Esophagus squamous epithelium (tissue), 5 donors: ENCODE measurements at regions not wholly inside any gene's neighbourhood (a gene's known extent, or its start where the extent isn't known, plus 50 kb on each side); places are given as distances from the start of the nearest gene placed in this dataset.
"Not testable (repeated sequence)": the region's sequence is repeated elsewhere in the genome, so short reads cannot be mapped to it uniquely, and the experiment has no call there.

Experiments
- DNase-seq: peaks from one replicate; lab custom pipeline; 2025; lab: John Stamatoyannopoulos, UW
- H3K27ac ChIP-seq, 4 donors: fragments of 200-600 bp; sonication (generic); one replicate each; pipeline ENCODE4 v1.5.1; 2016 to 2019; ENCODE audit warnings: mild to moderate bottlenecking in 1 of 4
- H3K27me3 ChIP-seq, 4 donors: fragments of 200-600 bp; sonication (generic); 1 replicate in 3 of 4; 2 replicates in 1 of 4; pipeline versions ENCODE4 v1.5.1 to v1.6.0; 2017 to 2021; ENCODE audit warnings: antibody characterized with exemption in 1 of 4
- H3K36me3 ChIP-seq, 3 donors: fragments of 200-600 bp; sonication (generic); one replicate each; pipeline ENCODE4 v1.5.1; 2016 to 2019
- H3K4me1 ChIP-seq, 3 donors: fragments of 200-600 bp; sonication (generic); one replicate each; pipeline ENCODE4 v1.5.1; 2017 to 2019
- H3K4me3 ChIP-seq, 4 donors: fragments of 200-600 bp; sonication (generic); 1 replicate in 3 of 4; 2 replicates in 1 of 4; pipeline ENCODE4 v1.5.1; 2016 to 2019; ENCODE audit warnings: mild to moderate bottlenecking in 2 of 4, moderate library complexity in 1 of 4
- H3K9me3 ChIP-seq, 3 donors: fragments of 200-600 bp; sonication (generic); one replicate each; pipeline ENCODE4 v1.5.1; 2016 to 2019
- POLR2A ChIP-seq, 4 donors: fragments of 450-650 bp; IDR thresholded peaks; one replicate each; pipeline ENCODE4 v1.6.1; 2017; ENCODE audit warnings: antibody characterized with exemption in 4 of 4, mild to moderate bottlenecking in 4 of 4, moderate library complexity in 3 of 4
- WGBS, 2 donors: methylation state at CpG; one replicate each; pipeline ENCODE4 v1.1.5; 2018; 5-methylcytosine and 5-hydroxymethylcytosine counted together
- intact Hi-C: fragments of 100-400 bp; cut with DNase I; formaldehyde crosslinking; loops from one replicate; pipeline ENCODE4 v1.15.0; 2022
- TF ChIP-seq, protein P1 (sequence below), 6 experiments: fragments of 450-650 bp in 4 of 6; fragments of 200-600 bp in 2 of 6; sonication (generic) in 2 of 6; IDR thresholded peaks; one replicate each; pipeline ENCODE4 v1.5.1; 2016 to 2019; ENCODE audit warnings: antibody characterized with exemption in 6 of 6, mild to moderate bottlenecking in 4 of 6, moderate library complexity in 4 of 6
- donor health status: DM: yes; HTN: yes; CAD: no.

DNA sequence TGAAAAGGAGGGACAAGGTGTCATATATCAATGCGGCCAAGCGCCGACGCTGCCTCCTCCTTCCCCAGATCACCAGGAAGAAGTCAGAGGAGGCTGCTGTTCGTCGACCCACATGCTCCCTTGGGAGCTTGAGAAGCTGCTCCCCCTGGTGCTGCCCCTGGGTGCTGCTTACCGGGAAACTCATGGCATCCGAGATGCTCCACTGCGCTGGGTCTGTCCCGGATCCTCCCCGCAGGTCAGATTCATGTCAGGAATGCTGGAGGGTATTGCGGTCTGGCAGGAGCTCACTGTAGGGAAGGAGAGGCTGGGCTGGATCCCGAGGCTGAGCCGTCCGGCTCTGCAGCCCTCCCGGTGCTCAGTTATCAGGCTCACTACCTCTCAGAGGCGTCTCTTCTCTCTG, 123.7 kb upstream of the FAM20C start:
- no peak for DNase-seq
- peak overlapping the region in 2 of 4 donors; percentile 55 to 69 for H3K27ac ChIP-seq
- no peaks in the 10 kb centered on the region for H3K9me3 ChIP-seq
- TF ChIP-seq, protein P1, sequence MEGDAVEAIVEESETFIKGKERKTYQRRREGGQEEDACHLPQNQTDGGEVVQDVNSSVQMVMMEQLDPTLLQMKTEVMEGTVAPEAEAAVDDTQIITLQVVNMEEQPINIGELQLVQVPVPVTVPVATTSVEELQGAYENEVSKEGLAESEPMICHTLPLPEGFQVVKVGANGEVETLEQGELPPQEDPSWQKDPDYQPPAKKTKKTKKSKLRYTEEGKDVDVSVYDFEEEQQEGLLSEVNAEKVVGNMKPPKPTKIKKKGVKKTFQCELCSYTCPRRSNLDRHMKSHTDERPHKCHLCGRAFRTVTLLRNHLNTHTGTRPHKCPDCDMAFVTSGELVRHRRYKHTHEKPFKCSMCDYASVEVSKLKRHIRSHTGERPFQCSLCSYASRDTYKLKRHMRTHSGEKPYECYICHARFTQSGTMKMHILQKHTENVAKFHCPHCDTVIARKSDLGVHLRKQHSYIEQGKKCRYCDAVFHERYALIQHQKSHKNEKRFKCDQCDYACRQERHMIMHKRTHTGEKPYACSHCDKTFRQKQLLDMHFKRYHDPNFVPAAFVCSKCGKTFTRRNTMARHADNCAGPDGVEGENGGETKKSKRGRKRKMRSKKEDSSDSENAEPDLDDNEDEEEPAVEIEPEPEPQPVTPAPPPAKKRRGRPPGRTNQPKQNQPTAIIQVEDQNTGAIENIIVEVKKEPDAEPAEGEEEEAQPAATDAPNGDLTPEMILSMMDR (IDR thresholded peaks at IDR 0.05) = peak in 2 of 6 experiments; percentile 5 to 11
- no peak for TF ChIP-seq POLR2A (IDR thresholded peaks at IDR 0.05)
- no peak overlapping the region for H3K4me3 ChIP-seq
- no peaks in the 10 kb centered on the region for H3K36me3 ChIP-seq
- H3K4me1 ChIP-seq = peaks cover 0 to 37% (median 22%) of the 10 kb centered on the region in 3 donors
- 83 to 90% methylated on average over 2 to 4 of the region's 17 CpGs for WGBS, 2 donors
- peaks cover 0 to 4% (median 0%) of the 10 kb centered on the region in 4 donors for H3K27me3 ChIP-seq
- intact Hi-C loops = no loop called here

DNA sequence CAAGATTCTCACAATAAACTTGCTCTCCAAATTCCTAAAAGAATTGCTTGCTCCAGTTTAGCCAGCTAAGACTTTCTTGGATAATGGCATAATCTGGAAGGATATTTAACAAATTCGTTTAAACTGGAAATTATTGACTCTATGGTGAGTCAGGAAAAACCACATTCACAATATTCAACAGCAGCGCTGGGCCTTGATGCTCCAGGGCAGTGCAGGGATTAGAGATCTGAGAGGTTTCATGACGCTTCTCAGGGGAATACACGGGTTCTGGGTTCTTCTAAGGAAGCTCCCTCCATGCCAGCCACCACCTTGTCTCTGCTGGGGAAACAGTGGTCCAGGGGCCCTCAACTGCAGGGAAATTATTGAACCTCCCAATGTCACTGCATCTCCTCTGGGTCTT, 123.3 kb upstream of the FAM20C start:
- DNase-seq, H3K9me3 ChIP-seq, H3K36me3 ChIP-seq, intact Hi-C loops, H3K27me3 ChIP-seq, H3K4me3 ChIP-seq: not testable (repeated sequence)
- no CpG with 5 or more reads among the region's 4 CpGs for WGBS, 2 donors
- peak overlapping the region in 2 of 4 donors; percentile 55 to 69 for H3K27ac ChIP-seq
- H3K4me1 ChIP-seq = peaks cover 0 to 33% (median 22%) of the 10 kb centered on the region in 3 donors

DNA sequence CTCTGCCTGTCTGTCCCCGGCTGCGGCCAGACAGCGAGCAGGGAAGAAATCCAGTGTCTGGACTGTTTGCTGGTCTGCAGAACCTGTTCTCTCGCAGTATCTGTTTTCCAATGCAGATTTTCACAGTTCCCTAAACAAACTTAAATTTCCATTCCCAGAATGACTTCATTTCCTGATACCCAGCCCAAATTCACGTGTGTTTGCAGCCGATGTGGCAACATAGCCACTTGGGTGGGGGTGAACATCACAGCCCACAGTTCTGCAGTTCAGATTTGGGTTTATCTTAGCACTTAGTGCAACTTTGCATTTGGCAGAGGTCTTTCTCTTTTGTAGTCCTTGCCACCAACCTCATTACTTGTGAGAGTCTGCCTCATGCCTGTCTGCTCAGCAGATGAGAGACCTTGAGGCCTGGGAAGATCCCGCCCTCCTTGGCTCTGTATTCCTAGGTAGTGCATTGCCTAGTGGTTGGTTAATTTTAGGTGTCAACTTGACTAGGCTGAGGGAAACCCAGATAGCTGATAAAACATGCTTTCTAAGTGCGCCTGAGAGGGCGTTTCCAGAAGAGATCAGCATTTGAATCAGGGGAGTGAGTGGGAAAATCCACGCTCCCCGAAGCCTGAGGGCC, 122.8 kb upstream of the FAM20C start:
- H3K27me3 ChIP-seq, H3K36me3 ChIP-seq, H3K4me3 ChIP-seq, H3K9me3 ChIP-seq, intact Hi-C loops, DNase-seq: not testable (repeated sequence)
- peak overlapping the region in 2 of 4 donors; percentile 17 to 34 for H3K27ac ChIP-seq
- peaks cover 0 to 27% (median 17%) of the 10 kb centered on the region in 3 donors for H3K4me1 ChIP-seq
- WGBS, 2 donors = 54 to 58% methylated on average over 3 to 7 of the region's 11 CpGs

DNA sequence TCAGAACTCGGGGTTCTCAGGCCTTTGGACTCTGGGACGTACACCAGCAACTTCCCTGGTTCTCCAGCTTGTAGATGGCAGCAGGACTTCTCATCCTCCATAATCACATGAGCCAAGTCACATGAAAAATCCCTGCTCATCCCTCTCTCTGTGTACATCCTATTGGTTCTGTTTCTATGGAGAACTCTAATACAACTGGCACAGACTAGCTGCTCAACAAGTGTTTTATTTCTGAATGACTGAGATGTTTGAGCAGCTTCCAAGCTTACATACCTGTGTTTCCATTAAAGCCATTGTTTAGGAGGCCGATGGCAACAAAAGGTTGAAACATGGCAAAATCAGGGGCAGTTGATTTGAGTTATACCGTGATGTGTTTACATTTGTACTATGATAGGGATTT, 122.2 kb upstream of the FAM20C start:
- H3K27me3 ChIP-seq, DNase-seq, H3K4me3 ChIP-seq, intact Hi-C loops, H3K9me3 ChIP-seq, H3K36me3 ChIP-seq: not testable (repeated sequence)
- WGBS, 2 donors = 32 to 82% methylated on average over 2 of the region's 4 CpGs
- peaks cover 0 to 21% (median 15%) of the 10 kb centered on the region in 3 donors for H3K4me1 ChIP-seq
- peak overlapping the region in 2 of 4 donors; percentile 17 to 34 for H3K27ac ChIP-seq

DNA sequence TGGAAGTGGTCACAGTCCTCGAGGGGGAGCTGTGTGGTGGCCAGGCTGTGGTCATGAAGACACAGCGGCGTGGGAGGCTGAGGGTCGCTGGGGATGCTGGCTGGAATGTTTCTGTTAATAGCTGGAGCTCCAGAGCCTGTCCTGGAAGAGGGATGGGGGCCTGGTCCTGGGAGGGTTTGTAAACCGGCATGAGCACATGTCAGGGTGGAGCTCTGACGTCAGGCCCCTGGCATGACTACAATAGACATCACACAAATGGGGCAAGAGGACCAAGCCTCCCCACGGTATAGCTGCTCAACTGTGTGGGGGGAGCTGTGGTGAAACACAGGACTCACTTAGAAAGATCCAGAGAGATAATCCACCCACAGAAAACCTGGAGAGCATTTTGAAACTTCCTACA, 121.4 kb upstream of the FAM20C start:
- DNase-seq, H3K9me3 ChIP-seq, H3K27me3 ChIP-seq, H3K36me3 ChIP-seq, intact Hi-C loops, H3K4me3 ChIP-seq: not testable (repeated sequence)
- WGBS, 2 donors = 25% methylated on average over 1 to 3 of the region's 7 CpGs
- peaks cover 0 to 14% (median 13%) of the 10 kb centered on the region in 3 donors for H3K4me1 ChIP-seq
- H3K27ac ChIP-seq = peak overlapping the region in 2 of 4 donors; percentile 36 to 67

DNA sequence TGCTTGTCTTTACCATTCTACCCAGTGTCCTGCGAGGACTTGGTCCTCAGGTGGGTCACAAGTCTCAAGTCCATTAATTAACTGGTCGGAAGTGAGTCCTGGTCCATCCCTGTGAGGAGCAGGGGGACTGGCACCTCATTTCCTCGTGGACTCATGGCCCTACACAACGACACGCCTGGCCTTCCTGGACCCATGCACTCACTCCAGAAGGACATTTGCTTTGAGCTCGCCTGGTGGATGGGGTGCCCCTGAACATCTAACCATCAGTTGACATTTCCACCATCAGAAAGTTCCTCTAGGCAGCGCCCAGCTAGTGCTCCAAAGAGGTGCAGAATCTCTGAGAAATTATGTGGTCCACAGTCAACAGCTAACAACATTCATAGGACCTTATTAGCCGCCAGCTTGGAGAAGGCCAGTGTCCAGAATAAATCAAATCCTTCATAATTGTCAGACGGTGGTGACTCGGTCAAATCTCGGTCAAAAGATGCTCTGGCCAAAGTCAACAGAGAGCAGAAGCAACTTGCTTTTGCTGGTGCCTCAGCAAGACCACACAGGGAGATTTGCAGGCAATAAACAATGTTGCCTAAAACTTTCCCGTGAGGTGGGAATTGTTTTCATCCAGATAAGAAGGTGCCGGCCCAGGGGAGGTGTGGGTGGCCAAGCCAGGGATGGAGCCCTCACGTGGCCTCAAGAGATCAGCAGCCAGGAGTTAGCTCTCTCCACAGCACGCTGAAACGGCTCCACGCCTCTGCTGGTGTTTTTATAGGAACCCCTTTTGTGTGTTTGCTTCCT, 119.9 kb upstream of the FAM20C start:
- intact Hi-C loops, H3K27me3 ChIP-seq, H3K36me3 ChIP-seq, DNase-seq, H3K27ac ChIP-seq, H3K9me3 ChIP-seq, H3K4me3 ChIP-seq: not testable (repeated sequence)
- peaks cover 0 to 14% (median 13%) of the 10 kb centered on the region in 3 donors for H3K4me1 ChIP-seq
- 61 to 71% methylated on average over 7 to 11 of the region's 17 CpGs for WGBS, 2 donors

DNA sequence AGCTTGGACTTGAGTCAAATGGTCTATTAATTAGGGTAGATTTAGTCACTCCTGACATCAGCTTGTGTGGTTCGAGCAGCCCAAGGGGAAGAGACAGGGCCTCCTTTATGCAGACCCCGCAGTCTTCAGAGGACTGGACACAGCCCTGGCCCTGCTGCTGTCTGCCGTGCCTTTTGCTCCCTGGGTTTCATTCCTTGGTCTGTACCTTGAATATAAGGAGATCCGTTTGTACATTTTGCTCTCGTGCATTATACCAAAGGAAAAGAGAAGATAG, 119.4 kb upstream of the FAM20C start:
- H3K9me3 ChIP-seq, H3K4me1 ChIP-seq, intact Hi-C loops, DNase-seq, H3K27ac ChIP-seq, H3K27me3 ChIP-seq, H3K36me3 ChIP-seq, H3K4me3 ChIP-seq: not testable (repeated sequence)
- WGBS, 2 donors = 80% methylated on average over 1 of the region's 5 CpGs; no CpG with 5 or more reads in 1 of the 2 donors

DNA sequence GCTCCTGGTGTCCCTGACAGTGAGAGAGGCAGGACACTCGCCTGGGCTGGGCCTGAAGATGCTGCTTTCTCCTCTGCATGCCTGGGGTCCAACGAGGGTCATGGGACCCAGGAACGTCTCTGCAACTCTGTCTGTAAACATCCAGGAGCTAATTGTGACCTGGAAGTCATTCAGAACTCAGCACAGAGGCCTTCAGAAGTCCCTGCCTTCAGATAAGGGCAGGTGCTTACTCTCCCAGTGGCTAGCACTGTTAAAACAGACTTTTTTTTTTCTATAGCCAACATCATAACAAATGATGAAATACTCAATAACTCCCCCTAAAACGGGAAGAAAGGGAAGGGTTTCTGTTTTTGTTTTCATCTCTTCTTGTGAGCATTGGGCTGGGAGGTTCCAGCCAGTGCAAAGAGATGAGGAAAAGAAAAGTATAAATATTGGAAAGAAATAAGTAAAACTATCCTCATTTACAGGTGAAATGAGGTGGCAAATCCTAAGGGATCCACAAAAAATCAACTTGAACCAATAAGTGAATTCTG, 118.3 kb upstream of the FAM20C start:
- H3K4me3 ChIP-seq, H3K27ac ChIP-seq, DNase-seq, H3K4me1 ChIP-seq, H3K27me3 ChIP-seq, intact Hi-C loops, H3K9me3 ChIP-seq, H3K36me3 ChIP-seq: not testable (repeated sequence)
- 23 to 49% methylated on average over 3 to 4 of the region's 4 CpGs for WGBS, 2 donors

DNA sequence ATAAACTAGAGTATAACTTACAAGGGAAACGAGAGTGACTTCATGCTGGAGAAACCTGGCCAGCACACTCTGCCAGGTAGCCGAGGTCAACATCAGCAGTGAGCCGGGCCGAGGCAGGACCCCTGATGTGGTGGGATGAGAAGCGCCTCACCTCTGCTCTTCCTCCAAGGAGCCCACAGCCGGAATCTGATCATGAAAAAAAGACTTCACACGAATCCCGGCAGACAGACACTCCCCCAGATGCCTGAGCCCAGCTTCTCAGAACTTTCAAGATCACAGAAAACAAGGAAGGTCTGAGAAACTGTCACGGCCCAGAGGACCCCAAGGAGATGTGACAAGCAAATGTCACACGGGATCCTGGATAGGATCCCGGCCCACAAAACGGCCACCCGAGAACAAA, 116.9 kb upstream of the FAM20C start:
- DNase-seq, intact Hi-C loops, H3K4me3 ChIP-seq: not testable (repeated sequence)

DNA sequence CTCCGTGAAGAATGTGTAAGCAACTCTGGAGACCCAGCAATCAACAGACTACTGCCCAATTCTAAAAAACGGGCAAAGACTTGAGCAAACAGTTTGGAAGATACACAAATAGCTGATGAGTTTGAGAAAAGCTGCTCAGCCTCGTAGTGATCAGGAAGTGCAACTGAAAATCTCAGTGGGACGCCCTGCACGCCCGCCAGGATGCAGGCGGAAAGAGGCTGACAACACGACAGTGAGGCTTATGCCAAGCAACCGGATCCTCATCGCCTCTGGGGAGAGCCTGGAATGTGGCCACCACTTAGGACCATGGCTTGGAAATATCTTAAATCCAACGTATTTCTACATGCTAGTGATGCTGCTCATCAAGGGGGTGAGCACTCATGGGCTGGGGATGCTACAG, 116.2 kb upstream of the FAM20C start:
- H3K27me3 ChIP-seq = peaks cover 0 to 12% (median 0%) of the 10 kb centered on the region in 4 donors
- H3K4me3 ChIP-seq, H3K9me3 ChIP-seq, intact Hi-C loops, H3K36me3 ChIP-seq, H3K4me1 ChIP-seq, DNase-seq, H3K27ac ChIP-seq: not testable (repeated sequence)
- no CpG with 5 or more reads among the region's 11 CpGs for WGBS, 2 donors

More for the DNA sequence above, 116.9 kb upstream of the FAM20C start:
- not testable (repeated sequence) for H3K9me3 ChIP-seq, H3K27me3 ChIP-seq, H3K36me3 ChIP-seq, H3K4me1 ChIP-seq, H3K27ac ChIP-seq
- 75 to 83% methylated on average over 7 to 11 of the region's 13 CpGs for WGBS, 2 donors

DNA sequence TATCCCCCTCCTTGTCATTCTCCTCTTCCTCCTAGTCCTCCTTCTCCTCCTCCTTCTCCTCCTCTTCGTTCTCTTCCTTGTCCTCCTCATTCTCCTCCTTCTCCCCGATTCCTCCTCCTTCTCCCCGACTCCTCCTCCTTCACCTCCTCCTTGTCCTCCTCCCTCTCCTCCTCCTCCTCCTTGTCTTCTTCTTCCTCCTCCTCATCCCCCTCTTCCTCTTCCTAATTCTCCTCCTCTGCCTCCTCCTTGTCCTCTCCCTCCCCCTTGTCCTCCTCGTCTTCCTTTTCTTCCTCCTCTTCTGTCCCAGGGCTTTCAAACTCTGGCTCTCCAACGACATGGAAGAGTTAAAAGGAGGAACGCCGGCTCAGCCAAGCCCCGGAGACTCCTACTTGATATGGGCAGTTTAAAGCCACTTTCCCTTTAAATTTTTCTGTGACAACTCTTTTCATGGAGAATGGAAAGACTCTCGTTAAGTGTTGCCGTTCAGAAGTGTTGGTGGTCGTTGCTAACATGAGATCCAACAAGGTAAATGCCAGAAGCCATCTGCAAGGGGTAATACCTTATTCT, 115.5 kb upstream of the FAM20C start:
- H3K4me3 ChIP-seq, H3K9me3 ChIP-seq, H3K36me3 ChIP-seq, intact Hi-C loops, H3K4me1 ChIP-seq, H3K27ac ChIP-seq, DNase-seq: not testable (repeated sequence)
- peaks cover 0 to 20% (median 0%) of the 10 kb centered on the region in 4 donors for H3K27me3 ChIP-seq
- WGBS, 2 donors = 16% methylated on average over 5 of the region's 11 CpGs; no CpG with 5 or more reads in 1 of the 2 donors
